Keratinocyte (primary cell): ENCODE measurements at regions not wholly inside any gene's neighbourhood (a gene's known extent, or its start where the extent isn't known, plus 50 kb on each side); places are given as distances from the start of the nearest gene placed in this dataset.

ENCODE experiments used
- EZH2 ChIP-seq: IDR thresholded peaks from one replicate; pipeline ENCODE4 v1.6.1; 2012; ENCODE audit warnings: inconsistent platforms, mild to moderate bottlenecking, low read length, moderate library complexity
- TF ChIP-seq, protein P1 (sequence below), 3 experiments: IDR thresholded peaks in 1 of 3; conservative IDR thresholded peaks in 1 of 3; optimal IDR thresholded peaks in 1 of 3; 2 replicates in 2 of 3; 3 replicates in 1 of 3; pipeline versions ENCODE3 to v1.5.1; 2011; ENCODE audit warnings: low read length in 3 of 3, mild to moderate bottlenecking in 3 of 3, moderate library complexity in 2 of 3, control low read depth in 1 of 3, inconsistent platforms in 1 of 3; ENCODE audit not compliant: insufficient read depth in 2 of 3; ENCODE audit errors: extremely low read depth in 1 of 3

DNA sequence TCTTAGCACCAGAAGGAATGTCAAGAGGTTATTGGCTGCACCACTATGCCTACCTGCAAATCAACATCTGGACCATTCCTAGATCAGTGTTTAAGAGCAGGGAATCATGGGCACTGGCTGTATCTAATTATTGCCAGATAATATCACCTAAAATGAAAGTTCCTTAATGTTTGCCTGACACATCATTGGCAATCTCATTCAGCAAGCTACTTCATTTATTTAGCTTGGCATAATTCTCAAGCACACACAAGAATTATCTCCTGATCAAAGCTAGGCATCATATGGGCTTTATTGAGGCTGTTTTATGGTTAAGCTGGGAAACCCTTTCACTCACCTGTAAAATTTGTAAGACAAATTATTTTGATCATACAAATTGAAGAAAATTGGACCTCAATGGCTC lies 581.7 kb downstream of the INHBA start:
- TF ChIP-seq, protein P1, sequence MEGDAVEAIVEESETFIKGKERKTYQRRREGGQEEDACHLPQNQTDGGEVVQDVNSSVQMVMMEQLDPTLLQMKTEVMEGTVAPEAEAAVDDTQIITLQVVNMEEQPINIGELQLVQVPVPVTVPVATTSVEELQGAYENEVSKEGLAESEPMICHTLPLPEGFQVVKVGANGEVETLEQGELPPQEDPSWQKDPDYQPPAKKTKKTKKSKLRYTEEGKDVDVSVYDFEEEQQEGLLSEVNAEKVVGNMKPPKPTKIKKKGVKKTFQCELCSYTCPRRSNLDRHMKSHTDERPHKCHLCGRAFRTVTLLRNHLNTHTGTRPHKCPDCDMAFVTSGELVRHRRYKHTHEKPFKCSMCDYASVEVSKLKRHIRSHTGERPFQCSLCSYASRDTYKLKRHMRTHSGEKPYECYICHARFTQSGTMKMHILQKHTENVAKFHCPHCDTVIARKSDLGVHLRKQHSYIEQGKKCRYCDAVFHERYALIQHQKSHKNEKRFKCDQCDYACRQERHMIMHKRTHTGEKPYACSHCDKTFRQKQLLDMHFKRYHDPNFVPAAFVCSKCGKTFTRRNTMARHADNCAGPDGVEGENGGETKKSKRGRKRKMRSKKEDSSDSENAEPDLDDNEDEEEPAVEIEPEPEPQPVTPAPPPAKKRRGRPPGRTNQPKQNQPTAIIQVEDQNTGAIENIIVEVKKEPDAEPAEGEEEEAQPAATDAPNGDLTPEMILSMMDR (optimal IDR thresholded peaks at IDR 0.05 in 1 of 3, IDR thresholded peaks at IDR 0.05 in 1 of 3, conservative IDR thresholded peaks at IDR 0.05 in 1 of 3; ENCODE audit: extremely low read depth in 1 of 3, insufficient read depth in 2 of 3, low read length in 3 of 3) = no peak
- no peak for TF ChIP-seq EZH2
